ENCODE measurements at regions not wholly inside any gene's neighbourhood (a gene's known extent, or its start where the extent isn't known, plus 50 kb on each side); places are given as distances from the start of the nearest gene placed in this dataset. TPM values are rescaled to one million over a fixed set of nuclear protein-coding genes. Genes with fewer than 3 reads are reported as not detected.

- no peak for DNase-seq
These were observed 63.9 kb upstream of the CCDC196 start for GRCh38 chr14:66421990-66422946.

- no peak for DNase-seq
These were observed 60.8 kb upstream of the CCDC196 start for GRCh38 chr14:66425402-66425801.

- no peak for DNase-seq
These were observed 59.7 kb upstream of the CCDC196 start for GRCh38 chr14:66426451-66426850.

- DNase-seq = no peak
These were observed 53.8 kb upstream of the CCDC196 start for GRCh38 chr14:66432334-66432733.

GRCh38 chr14:66434464-66434863, 51.7 kb upstream of the CCDC196 start:
- no peak for DNase-seq

- DNase-seq = no peak
These were observed 50.5 kb upstream of the CCDC196 start for GRCh38 chr14:66435683-66436082.

Small RNA genes in the stretch of these regions (small RNA-seq; reads per million reads assigned to genes)
- gene RF00019 (ENCODE audit: low replicate concordance) = not detected

Data from tongue (tissue), 2 donors.